ENCODE measurements at regions not wholly inside any gene's neighbourhood (a gene's known extent, or its start where the extent isn't known, plus 50 kb on each side); places are given as distances from the start of the nearest gene placed in this dataset.
A peak's percentile ranks its signal among the peaks of the same experiment; 100 is the strongest.

DNA sequence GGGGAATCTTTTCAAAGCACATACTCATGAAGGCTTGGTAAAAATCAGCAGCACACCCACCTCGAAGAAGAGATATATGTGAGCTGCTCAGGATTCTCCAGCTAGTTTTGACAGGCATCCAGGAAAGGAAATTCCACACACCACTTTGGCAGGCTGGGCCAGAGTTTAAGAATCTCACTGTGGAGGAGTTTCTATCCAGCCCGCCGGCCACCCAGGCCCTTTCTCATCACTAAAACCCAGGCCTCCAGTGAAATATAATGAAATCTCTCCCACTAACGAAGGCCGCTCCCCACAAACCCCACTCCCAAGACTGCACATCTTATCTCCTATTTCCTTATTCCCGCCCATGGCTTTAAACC is 202.0 kb downstream of the GLI2 start:
- H3K4me3 Mint-ChIP-seq, result no peak overlapping the region
- H3K36me3 Mint-ChIP-seq, result no peaks in the 10 kb centered on the region
- DNase-seq, result no peak
- H3K4me1 Mint-ChIP-seq, result peaks cover 0 to 2% (median 0%) of the 10 kb centered on the region in 4 donors
- POLR2A ChIA-PET, result no interaction called here
- no peak overlapping the region for H3K27ac Mint-ChIP-seq
- no peaks in the 10 kb centered on the region for H3K9me3 Mint-ChIP-seq
- H3K27me3 Mint-ChIP-seq, result peaks cover 0 to 5% (median 2%) of the 10 kb centered on the region in 5 donors
- ATAC-seq, result no peak

- peaks cover 0 to 7% (median 2%) of the 10 kb centered on the region in 5 donors for H3K27me3 Mint-ChIP-seq
Measured at GRCh38 chr2:120938045-120938771, 202.5 kb downstream of the GLI2 start.

GRCh38 chr2:120939595-120940318 is 204.1 kb downstream of the GLI2 start:
- POLR2A ChIA-PET, result no interaction called here
- no peak for ATAC-seq
- Mint-ChIP-seq H3K27ac (no peak overlapping the region), H3K4me3 (no peak overlapping the region), H3K4me1 (no peaks in the 10 kb centered on the region), H3K36me3 (no peaks in the 10 kb centered on the region), H3K9me3 (no peaks in the 10 kb centered on the region), H3K27me3 (peaks cover 0 to 17% (median 0%) of the 10 kb centered on the region in 5 donors)
- no peak for DNase-seq

More at GRCh38 chr2:120938045-120938771, 202.5 kb downstream of the GLI2 start:
- Mint-ChIP-seq H3K27ac (peak overlapping the region in 1 of 10 donors; percentile 13), H3K4me3 (peak overlapping the region in 1 of 10 donors; percentile 24), H3K9me3 (no peaks in the 10 kb centered on the region), H3K4me1 (peaks cover 0 to 2% (median 0%) of the 10 kb centered on the region in 4 donors), H3K36me3 (no peaks in the 10 kb centered on the region)
- ATAC-seq (no peak), DNase-seq (no peak)
- POLR2A ChIA-PET, result no interaction called here

- Mint-ChIP-seq H3K27me3 (peaks cover 0 to 17% (median 0%) of the 10 kb centered on the region in 5 donors), H3K4me3 (no peak overlapping the region), H3K27ac (no peak overlapping the region), H3K4me1 (no peaks in the 10 kb centered on the region), H3K36me3 (no peaks in the 10 kb centered on the region), H3K9me3 (no peaks in the 10 kb centered on the region)
- no peak for ATAC-seq
- no peak for DNase-seq
- POLR2A ChIA-PET, result no interaction called here
Measured at GRCh38 chr2:120940319-120940696, 204.6 kb downstream of the GLI2 start.

- ATAC-seq, result no peak
- H3K27me3 Mint-ChIP-seq, result peaks cover 0 to 17% (median 0%) of the 10 kb centered on the region in 5 donors
Measured at GRCh38 chr2:120940726-120941256, 205.1 kb downstream of the GLI2 start.

GRCh38 chr2:120941571-120942120 is 206.0 kb downstream of the GLI2 start:
- H3K4me1 Mint-ChIP-seq, result no peaks in the 10 kb centered on the region
- H3K4me3 Mint-ChIP-seq, result no peak overlapping the region
- H3K27ac Mint-ChIP-seq, result no peak overlapping the region
- no peaks in the 10 kb centered on the region for H3K9me3 Mint-ChIP-seq
- ATAC-seq (no peak), DNase-seq (no peak)
- peaks cover 0 to 17% (median 2%) of the 10 kb centered on the region in 5 donors for H3K27me3 Mint-ChIP-seq
- POLR2A ChIA-PET, result no interaction called here
- no peaks in the 10 kb centered on the region for H3K36me3 Mint-ChIP-seq

More at GRCh38 chr2:120940726-120941256, 205.1 kb downstream of the GLI2 start:
- H3K9me3 Mint-ChIP-seq, result no peaks in the 10 kb centered on the region
- DNase-seq, result no peak
- no peaks in the 10 kb centered on the region for H3K36me3 Mint-ChIP-seq
- POLR2A ChIA-PET, result no interaction called here
- H3K4me1 Mint-ChIP-seq, result no peaks in the 10 kb centered on the region
- no peak overlapping the region for H3K4me3 Mint-ChIP-seq
- H3K27ac Mint-ChIP-seq, result no peak overlapping the region

- POLR2A ChIA-PET, result no interaction called here
- no peak for DNase-seq
- no peaks in the 10 kb centered on the region for H3K36me3 Mint-ChIP-seq
- H3K4me1 Mint-ChIP-seq, result no peaks in the 10 kb centered on the region
- peaks cover 0 to 17% (median 2%) of the 10 kb centered on the region in 5 donors for H3K27me3 Mint-ChIP-seq
- no peak overlapping the region for H3K4me3 Mint-ChIP-seq
- H3K27ac Mint-ChIP-seq, result no peak overlapping the region
- no peaks in the 10 kb centered on the region for H3K9me3 Mint-ChIP-seq
- ATAC-seq, result no peak
Measured at GRCh38 chr2:120942658-120943057, 207.0 kb downstream of the GLI2 start.

DNA sequence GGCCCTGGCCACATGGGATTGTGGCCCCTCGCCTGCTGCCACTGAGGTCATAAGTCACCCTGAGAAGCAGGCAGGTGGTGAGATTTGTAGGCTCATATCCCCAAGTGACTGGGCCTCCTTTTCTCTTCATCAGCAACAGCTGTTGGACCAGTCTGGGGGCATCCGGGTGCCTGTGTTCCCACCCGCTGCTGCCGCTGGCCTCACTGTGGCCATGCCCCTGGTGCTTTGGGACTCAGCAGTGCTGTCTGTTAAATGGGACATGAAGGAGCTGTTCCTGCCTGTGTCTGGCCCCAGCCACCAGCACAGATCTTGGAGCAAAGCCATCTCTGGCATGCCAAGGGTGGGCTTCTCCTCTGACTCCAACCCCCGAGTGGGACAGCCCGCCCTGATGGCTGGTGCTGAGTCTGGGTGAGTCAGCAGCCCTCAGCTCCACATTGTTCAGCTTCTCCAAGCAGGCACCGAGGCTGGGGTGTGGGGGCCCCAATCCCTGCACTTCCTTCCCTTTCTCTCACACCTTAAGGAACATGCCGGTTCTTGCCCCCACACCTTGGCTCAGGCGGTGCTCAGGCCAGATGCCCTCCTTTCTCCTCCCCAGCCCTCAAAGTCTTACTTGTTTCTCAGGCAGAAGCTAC is 207.9 kb downstream of the GLI2 start:
- Mint-ChIP-seq H3K9me3 (no peaks in the 10 kb centered on the region), H3K27ac (no peak overlapping the region), H3K4me1 (no peaks in the 10 kb centered on the region), H3K4me3 (no peak overlapping the region), H3K36me3 (no peaks in the 10 kb centered on the region), H3K27me3 (peaks cover 0 to 17% (median 2%) of the 10 kb centered on the region in 5 donors)
- DNase-seq, result no peak
- POLR2A ChIA-PET, result no interaction called here
- no peak for ATAC-seq

- ATAC-seq (no peak), DNase-seq (no peak)
- POLR2A ChIA-PET, result no interaction called here
- peaks cover 0 to 1% (median 0%) of the 10 kb centered on the region in 4 donors for H3K4me1 Mint-ChIP-seq
- peaks cover 0 to 17% (median 2%) of the 10 kb centered on the region in 5 donors for H3K27me3 Mint-ChIP-seq
- H3K27ac Mint-ChIP-seq, result no peak overlapping the region
- H3K9me3 Mint-ChIP-seq, result no peaks in the 10 kb centered on the region
- H3K4me3 Mint-ChIP-seq, result no peak overlapping the region
- no peaks in the 10 kb centered on the region for H3K36me3 Mint-ChIP-seq
Measured at GRCh38 chr2:120944575-120944974, 208.9 kb downstream of the GLI2 start.

GRCh38 chr2:120945091-120945490 is 209.4 kb downstream of the GLI2 start:
- H3K36me3 Mint-ChIP-seq, result no peaks in the 10 kb centered on the region
- POLR2A ChIA-PET, result no interaction called here
- H3K27ac Mint-ChIP-seq, result no peak overlapping the region
- H3K27me3 Mint-ChIP-seq, result peaks cover 0 to 17% (median 2%) of the 10 kb centered on the region in 5 donors
- no peaks in the 10 kb centered on the region for H3K9me3 Mint-ChIP-seq
- no peak overlapping the region for H3K4me3 Mint-ChIP-seq
- no peak for DNase-seq
- ATAC-seq, result no peak
- peaks cover 0 to 1% (median 0%) of the 10 kb centered on the region in 4 donors for H3K4me1 Mint-ChIP-seq

DNA sequence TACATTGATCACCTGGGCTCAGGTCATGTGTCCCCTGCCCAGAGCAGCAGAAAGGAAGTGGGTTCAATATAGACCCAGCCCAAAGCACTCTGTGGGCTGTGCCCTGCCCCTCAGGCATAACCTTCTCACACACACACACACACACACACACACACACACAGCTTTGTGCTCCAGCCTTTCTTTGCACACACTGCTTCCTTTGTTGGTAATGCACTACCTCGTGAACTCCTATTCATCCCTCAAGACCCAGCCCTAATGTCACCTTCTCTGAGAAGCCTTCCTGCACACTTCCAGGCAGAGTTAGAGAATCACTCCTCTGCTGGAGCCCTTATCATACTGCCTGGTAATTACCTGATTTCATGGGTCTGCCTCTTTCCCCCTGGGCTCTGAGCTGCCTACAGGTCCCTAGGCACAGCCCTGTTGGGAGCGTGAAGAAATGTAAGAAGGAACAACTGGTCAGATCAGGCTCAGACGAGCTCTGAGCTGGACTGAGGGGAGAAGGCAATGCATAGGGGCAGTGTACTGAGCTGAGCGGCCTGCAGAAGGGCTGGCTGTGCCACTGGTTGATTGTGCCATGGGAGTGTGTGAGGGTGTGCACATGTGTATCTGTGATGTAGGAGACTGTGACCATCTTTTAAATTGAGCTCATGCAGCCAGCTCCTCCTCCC is 210.3 kb downstream of the GLI2 start:
- Mint-ChIP-seq H3K36me3 (no peaks in the 10 kb centered on the region), H3K27ac (peak overlapping the region in 1 of 10 donors; percentile 64), H3K4me1 (peaks cover 0 to 1% (median 0%) of the 10 kb centered on the region in 4 donors), H3K27me3 (peaks cover 0 to 17% (median 2%) of the 10 kb centered on the region in 5 donors), H3K9me3 (no peaks in the 10 kb centered on the region), H3K4me3 (no peak overlapping the region)
- POLR2A ChIA-PET, result no interaction called here
- DNase-seq (no peak), ATAC-seq (no peak)

DNA sequence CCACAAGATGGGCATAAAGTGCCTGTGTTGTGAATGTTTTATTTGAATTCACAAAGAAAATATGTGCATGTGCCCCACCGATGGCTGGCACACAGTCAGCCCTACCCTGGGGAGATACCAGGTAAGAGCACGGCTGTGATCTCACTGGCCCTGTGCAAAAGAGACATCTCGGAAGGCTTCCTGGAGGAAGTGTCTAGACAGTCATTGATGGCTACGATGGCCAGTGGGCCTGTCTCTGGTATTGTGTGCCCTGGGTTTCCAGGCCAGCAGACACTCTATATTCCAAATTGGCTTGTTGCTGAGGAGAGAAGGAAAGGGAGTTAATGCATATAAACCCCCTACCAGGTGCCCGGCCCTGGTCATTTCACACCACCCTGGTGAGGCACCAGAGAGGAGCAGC is 211.7 kb downstream of the GLI2 start:
- Mint-ChIP-seq H3K4me3 (peak overlapping the region in 1 of 10 donors; percentile 63), H3K27me3 (peaks cover 0 to 17% (median 2%) of the 10 kb centered on the region in 5 donors), H3K9me3 (no peaks in the 10 kb centered on the region), H3K4me1 (peaks cover 0 to 1% (median 0%) of the 10 kb centered on the region in 4 donors), H3K36me3 (no peaks in the 10 kb centered on the region), H3K27ac (no peak overlapping the region)
- DNase-seq (no peak), ATAC-seq (no peak)
- POLR2A ChIA-PET, result no interaction called here

Data from naive thymus-derived CD8-positive, alpha-beta T cell (primary cell).